Mesothelial cell of epicardium (in vitro differentiated cells): ENCODE measurements at regions not wholly inside any gene's neighbourhood (a gene's known extent, or its start where the extent isn't known, plus 50 kb on each side); places are given as distances from the start of the nearest gene placed in this dataset.
"Not testable (repeated sequence)": the region's sequence is repeated elsewhere in the genome, so short reads cannot be mapped to it uniquely, and the experiment has no call there.

Experiments used
- DNase-seq, 2 experiments: peaks; one replicate each; pipeline ENCODE4 v3.0.0; 2021; ENCODE audit warnings: low spot score in 2 of 2; ENCODE audit not compliant: unreplicated experiment in 2 of 2
- H3K27ac Mint-ChIP-seq: 2 replicates; pipeline ENCODE4 v1.8.0; 2021; ENCODE audit warnings: mixed read lengths
- H3K27me3 Mint-ChIP-seq: 2 replicates; pipeline ENCODE4 v1.8.0; 2021; ENCODE audit warnings: low read depth, mixed read lengths
- H3K36me3 Mint-ChIP-seq: 2 replicates; pipeline ENCODE4 v1.8.0; 2021; ENCODE audit warnings: mixed read lengths
- H3K4me1 Mint-ChIP-seq: 2 replicates; pipeline ENCODE4 v1.8.0; 2021; ENCODE audit warnings: mixed read lengths
- H3K4me3 Mint-ChIP-seq: 2 replicates; pipeline ENCODE4 v1.8.0; 2021; ENCODE audit warnings: mild to moderate bottlenecking, moderate library complexity, mixed read lengths
- H3K9me3 Mint-ChIP-seq: 2 replicates; pipeline ENCODE4 v1.8.0; 2021; ENCODE audit warnings: mixed read lengths
- TF ChIP-seq, protein P1 (sequence below): fragments of 200-600 bp; sonication (generic); IDR thresholded peaks from one replicate; pipeline ENCODE4 v1.5.0; 2021; ENCODE audit warnings: antibody characterized with exemption; ENCODE audit not compliant: unreplicated experiment

DNA sequence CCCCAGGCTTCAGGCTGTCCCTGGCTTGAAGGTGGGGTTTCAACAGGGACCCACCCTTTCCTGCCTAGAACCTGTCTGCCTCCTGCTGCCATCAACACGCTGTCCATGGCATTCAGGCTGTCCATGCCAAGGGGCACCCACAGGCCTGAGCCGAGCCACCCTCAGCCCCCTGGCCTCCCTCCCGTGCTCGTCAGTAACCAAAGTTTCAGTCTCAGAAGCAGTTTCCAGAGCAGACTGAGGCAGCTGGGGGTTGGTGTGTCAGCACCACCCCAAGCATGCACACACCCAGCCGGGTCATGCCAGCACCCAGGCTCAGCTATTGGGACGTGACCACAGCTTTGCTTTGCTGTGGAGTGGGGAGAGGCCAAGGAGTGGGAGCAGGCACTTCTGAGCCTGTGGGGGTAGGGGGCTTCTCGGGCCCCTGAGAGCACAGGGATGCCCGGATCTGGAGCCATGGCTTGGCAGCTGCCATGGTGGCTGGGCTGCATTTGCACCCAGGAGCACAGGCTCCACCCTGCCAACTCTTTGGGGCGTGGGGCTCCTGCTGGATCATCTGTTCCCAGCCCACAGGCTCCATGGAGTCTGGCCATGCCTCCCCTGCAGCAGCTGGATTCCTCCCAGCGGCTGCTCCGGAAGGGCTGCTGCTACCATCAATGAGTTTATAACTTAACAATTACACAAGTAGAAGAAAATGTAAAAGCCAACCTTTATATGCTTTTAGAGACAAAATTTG, 314.5 kb upstream of the SEMA3C start:
- H3K4me1 Mint-ChIP-seq = peaks cover 33% of the 10 kb centered on the region
- H3K9me3 Mint-ChIP-seq = no peaks in the 10 kb centered on the region
- H3K36me3 Mint-ChIP-seq = no peaks in the 10 kb centered on the region
- H3K27me3 Mint-ChIP-seq = no peaks in the 10 kb centered on the region
- TF ChIP-seq, protein P1, sequence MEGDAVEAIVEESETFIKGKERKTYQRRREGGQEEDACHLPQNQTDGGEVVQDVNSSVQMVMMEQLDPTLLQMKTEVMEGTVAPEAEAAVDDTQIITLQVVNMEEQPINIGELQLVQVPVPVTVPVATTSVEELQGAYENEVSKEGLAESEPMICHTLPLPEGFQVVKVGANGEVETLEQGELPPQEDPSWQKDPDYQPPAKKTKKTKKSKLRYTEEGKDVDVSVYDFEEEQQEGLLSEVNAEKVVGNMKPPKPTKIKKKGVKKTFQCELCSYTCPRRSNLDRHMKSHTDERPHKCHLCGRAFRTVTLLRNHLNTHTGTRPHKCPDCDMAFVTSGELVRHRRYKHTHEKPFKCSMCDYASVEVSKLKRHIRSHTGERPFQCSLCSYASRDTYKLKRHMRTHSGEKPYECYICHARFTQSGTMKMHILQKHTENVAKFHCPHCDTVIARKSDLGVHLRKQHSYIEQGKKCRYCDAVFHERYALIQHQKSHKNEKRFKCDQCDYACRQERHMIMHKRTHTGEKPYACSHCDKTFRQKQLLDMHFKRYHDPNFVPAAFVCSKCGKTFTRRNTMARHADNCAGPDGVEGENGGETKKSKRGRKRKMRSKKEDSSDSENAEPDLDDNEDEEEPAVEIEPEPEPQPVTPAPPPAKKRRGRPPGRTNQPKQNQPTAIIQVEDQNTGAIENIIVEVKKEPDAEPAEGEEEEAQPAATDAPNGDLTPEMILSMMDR = no peak
- no peak overlapping the region for H3K4me3 Mint-ChIP-seq
- DNase-seq = no peak
- no peak overlapping the region for H3K27ac Mint-ChIP-seq

DNA sequence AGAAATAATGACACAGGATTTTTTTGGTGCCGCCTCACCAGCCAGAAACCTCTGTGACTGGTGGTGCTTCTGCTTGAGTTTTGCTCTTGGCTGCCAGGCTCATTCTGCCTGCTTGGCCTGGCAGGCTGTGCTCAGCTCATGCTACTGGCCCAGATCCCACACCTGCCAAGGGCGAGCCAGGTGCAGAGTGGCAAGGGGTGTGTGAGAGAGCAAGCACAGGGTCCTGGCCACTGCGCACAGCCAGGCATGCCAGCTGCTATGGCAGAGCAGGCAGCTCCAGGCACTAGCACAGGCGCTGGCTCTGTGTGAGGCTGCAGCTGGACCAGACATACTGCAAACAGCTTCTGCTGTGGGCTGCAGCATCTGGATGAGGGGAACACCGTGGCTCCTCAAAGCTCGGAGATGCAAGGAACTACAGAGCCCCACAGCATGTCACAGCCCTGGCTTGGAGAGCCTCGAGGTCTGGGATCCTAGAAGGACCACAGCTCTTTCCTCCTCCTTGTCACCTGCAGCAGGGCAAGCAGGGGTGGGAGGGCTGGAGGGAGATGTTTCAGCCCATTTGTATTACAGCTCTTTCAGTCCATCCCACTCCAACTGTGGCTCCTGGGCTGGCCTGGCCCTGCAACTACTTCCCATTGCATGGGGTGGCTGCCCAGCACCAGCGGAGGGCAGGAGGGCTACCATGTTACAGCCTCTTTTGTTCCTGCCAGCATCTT, 313.4 kb upstream of the SEMA3C start:
- no peak overlapping the region for H3K27ac Mint-ChIP-seq
- no peak overlapping the region for H3K4me3 Mint-ChIP-seq
- no peak for DNase-seq
- H3K36me3 Mint-ChIP-seq = no peaks in the 10 kb centered on the region
- TF ChIP-seq, protein P1 = no peak
- peaks cover 34% of the 10 kb centered on the region for H3K4me1 Mint-ChIP-seq
- no peaks in the 10 kb centered on the region for H3K9me3 Mint-ChIP-seq
- H3K27me3 Mint-ChIP-seq = no peaks in the 10 kb centered on the region

DNA sequence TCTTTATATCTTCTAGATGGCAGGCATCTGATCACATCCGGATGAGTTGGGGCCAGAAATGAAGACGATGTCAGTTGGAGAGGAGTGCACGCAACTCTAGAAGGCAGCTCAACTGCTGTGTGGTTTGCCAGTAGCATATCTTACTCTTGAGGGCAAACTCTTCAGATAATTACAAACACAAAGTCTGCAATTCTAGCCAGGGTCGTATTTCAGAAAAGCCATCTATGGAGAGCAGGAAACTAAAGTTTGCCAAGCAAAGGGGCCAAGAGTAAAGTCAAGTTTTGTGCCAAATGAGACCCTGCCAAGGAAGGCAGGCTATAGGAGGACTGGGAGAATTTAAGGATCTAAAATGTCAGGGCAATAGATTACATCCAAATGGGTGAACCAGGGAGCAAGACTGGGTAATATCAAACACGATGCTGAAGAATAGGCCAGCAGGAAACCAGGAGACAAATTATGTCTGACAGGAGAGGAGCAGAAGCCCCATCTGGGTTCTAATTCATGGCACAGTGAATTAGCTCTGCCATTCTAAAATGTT, 312.5 kb upstream of the SEMA3C start:
- Mint-ChIP-seq H3K9me3 (no peaks in the 10 kb centered on the region), H3K27ac (no peak overlapping the region), H3K4me3 (no peak overlapping the region), H3K36me3 (no peaks in the 10 kb centered on the region), H3K4me1 (peaks cover 39% of the 10 kb centered on the region), H3K27me3 (no peaks in the 10 kb centered on the region)
- TF ChIP-seq, protein P1 = no peak
- no peak for DNase-seq

GRCh38 chr7:81226234-81226633, 307.4 kb upstream of the SEMA3C start:
- no peaks in the 10 kb centered on the region for H3K27me3 Mint-ChIP-seq
- peaks cover 27% of the 10 kb centered on the region for H3K9me3 Mint-ChIP-seq
- H3K4me3 Mint-ChIP-seq = no peak overlapping the region
- TF ChIP-seq, protein P1 = no peak
- no peak overlapping the region for H3K27ac Mint-ChIP-seq
- no peak for DNase-seq
- peaks cover 27% of the 10 kb centered on the region for H3K4me1 Mint-ChIP-seq
- H3K36me3 Mint-ChIP-seq = peaks cover 16% of the 10 kb centered on the region

DNA sequence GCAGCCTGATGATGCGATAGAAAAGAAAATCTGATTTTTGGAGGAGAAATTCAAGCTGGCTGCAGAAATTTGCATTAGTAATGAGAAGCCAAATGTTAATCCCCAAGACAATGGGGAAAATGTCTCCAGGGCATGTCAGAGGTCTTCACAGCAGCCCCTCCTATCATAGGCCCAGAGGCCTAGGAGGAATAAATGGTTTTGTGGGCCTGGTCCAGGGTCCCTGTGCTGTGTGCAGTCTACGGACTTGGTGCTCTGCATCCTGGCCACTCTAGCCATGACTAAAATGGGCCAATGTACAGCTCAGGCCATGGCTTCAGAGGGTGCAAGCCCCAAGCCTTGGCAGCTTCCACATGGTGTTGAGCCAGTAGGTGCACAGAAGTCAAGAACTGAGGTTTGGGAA, 303.8 kb upstream of the SEMA3C start:
- H3K27ac Mint-ChIP-seq, H3K4me3 Mint-ChIP-seq: not testable (repeated sequence)
- peaks cover 16% of the 10 kb centered on the region for H3K36me3 Mint-ChIP-seq

DNA sequence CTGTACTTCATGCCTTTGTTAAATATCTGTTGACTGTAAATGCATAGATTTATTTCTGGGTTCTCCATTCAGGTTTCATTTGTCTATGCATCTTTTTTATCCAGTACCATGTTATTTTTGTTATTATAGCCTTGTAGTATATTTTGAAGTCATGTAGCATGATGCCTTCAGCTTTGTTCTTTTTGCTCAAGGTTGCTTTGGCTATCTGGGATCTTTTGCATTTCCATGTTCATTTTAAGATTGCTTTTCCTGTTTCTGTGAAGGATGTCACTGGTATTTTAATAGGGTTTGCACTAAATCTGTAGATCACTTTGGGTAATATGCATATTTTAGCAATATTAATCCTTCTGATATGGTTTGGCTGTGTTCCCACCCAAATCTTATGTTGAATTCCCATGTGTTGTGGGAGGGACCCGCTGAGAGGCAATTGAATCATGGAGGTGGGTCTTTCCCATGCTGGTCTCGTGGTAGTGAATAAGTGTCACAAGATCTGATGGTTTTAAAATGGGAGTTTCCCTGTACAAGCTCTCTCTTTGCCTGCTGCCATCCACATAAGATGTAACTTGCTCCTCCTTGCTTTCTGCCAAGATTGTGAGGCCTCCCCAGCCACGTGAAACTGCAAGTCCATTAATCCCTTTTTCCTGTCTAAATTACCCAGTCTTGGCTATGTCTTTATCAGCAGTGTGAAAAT, 302.8 kb upstream of the SEMA3C start:
- H3K9me3 Mint-ChIP-seq = peaks cover 29% of the 10 kb centered on the region
- no peak overlapping the region for H3K4me3 Mint-ChIP-seq
- H3K4me1 Mint-ChIP-seq = peaks cover 5% of the 10 kb centered on the region
- no peak overlapping the region for H3K27ac Mint-ChIP-seq
- no peaks in the 10 kb centered on the region for H3K27me3 Mint-ChIP-seq
- TF ChIP-seq, protein P1 = no peak
- H3K36me3 Mint-ChIP-seq = peaks cover 16% of the 10 kb centered on the region
- no peak for DNase-seq

More for the DNA sequence above, 303.8 kb upstream of the SEMA3C start:
- not testable (repeated sequence) for DNase-seq, H3K27me3 Mint-ChIP-seq
- peaks cover 29% of the 10 kb centered on the region for H3K9me3 Mint-ChIP-seq
- peaks cover 15% of the 10 kb centered on the region for H3K4me1 Mint-ChIP-seq
